ENCODE measurements at regions not wholly inside any gene's neighbourhood (a gene's known extent, or its start where the extent isn't known, plus 50 kb on each side); places are given as distances from the start of the nearest gene placed in this dataset.

GRCh38 chr5:3312299-3312698 lies 283.3 kb upstream of the IRX1 start:
- TF ChIP-seq CTCF (IDR thresholded peaks at IDR 0.05), result no peak
- TF ChIP-seq POLR2AphosphoS5 (IDR thresholded peaks at IDR 0.05), result no peak

Data from transverse colon (tissue), 4 donors.